ENCODE measurements at regions not wholly inside any gene's neighbourhood (a gene's known extent, or its start where the extent isn't known, plus 50 kb on each side); places are given as distances from the start of the nearest gene placed in this dataset.

- Histone ChIP-seq H2AFZ (no peak overlapping the region), H3K27me3 (ENCODE audit: insufficient read depth, low read depth) (no peaks in the 10 kb centered on the region), H3K79me2 (ENCODE audit: low read depth) (no peaks in the 10 kb centered on the region), H3F3A (ENCODE audit: insufficient read depth, low read depth) (no peaks in the 10 kb centered on the region), H3K4me2 (no peak overlapping the region), H3K27ac (no peak overlapping the region), H3K9me2 (ENCODE audit: insufficient read depth) (no peaks in the 10 kb centered on the region; the same call in 1 of the 2 replicates), H3K36me3 (ENCODE audit: low read depth) (no peaks in the 10 kb centered on the region), H3K4me1 (replicated peaks; ENCODE audit: insufficient read depth) (no peaks in the 10 kb centered on the region), H4K20me1 (ENCODE audit: insufficient read depth) (no peaks in the 10 kb centered on the region), H3K9me3 (ENCODE audit: insufficient read depth, low read depth) (peaks cover 3% of the 10 kb centered on the region; the same call in 1 of the 2 replicates), H3K4me3 (no peak overlapping the region)
- ChIA-PET CTCF (no interaction called here), POLR2A (ENCODE audit: unreplicated experiment) (no interaction called here)
- BruUV-seq (replicated peaks) = no TSS peak
- TF ChIP-seq CTCF (conservative IDR thresholded peaks at IDR 0.05) (no peak), EZH2 (IDR thresholded peaks at IDR 0.05; ENCODE audit: low read depth) (no peak)
- intact Hi-C loops (cut with micrococcal nuclease; ENCODE audit: unreplicated experiment) = no loop called here
- DNase-seq = no peak
Observed at GRCh38 chr7:13312307-13312706, 624.9 kb downstream of the ARL4A start.

DNA sequence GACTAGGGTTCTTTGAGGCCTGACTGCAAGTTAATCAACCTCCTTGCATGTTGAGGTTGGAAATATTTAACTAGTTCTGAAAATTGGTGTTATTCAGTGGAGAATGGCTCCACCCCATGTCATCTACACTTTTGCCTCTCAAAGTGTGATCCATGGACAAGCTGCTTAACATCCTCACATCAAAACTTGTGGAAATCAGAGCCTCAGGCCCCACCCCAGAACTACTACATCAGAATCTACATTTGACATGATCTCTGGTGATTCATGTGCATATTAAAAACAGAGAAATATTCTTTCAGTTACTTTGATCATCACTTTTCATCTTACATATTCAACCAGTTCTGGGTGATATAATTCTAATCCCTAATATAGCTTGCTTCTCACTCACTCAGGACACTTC lies 632.9 kb downstream of the ARL4A start:
- CTCF ChIA-PET = no interaction called here
- no peaks in the 10 kb centered on the region for H3K9me3 ChIP-seq (ENCODE audit: insufficient read depth, low read depth)

DNA sequence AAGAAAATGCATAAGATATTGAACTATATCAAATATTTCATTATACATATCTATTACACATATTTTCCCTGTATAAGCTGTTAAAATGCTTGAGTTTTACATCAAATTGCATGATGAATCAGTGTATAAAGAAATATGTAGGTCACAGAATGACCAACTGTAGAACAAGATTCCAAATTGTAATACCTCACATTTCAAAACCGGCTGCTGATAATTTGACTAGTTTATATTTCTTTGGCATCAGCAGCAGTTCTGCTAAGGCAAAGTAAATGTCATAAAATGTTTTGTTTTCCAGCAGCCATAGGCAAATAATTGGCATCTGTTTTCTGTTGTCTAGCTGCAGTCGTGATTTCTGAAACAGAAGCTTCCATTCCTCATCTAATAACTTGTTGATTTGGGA lies 633.9 kb downstream of the ARL4A start:
- no peak overlapping the region for H3K27ac ChIP-seq
- H3K79me2 ChIP-seq (ENCODE audit: low read depth) = no peaks in the 10 kb centered on the region
- no TSS peak for BruUV-seq (replicated peaks)
- no peak overlapping the region for H3K4me2 ChIP-seq
- ChIA-PET CTCF (no interaction called here), POLR2A (ENCODE audit: unreplicated experiment) (no interaction called here)
- no peaks in the 10 kb centered on the region for H3K4me1 ChIP-seq (replicated peaks; ENCODE audit: insufficient read depth)
- H3K9me2 ChIP-seq (ENCODE audit: insufficient read depth) = no peaks in the 10 kb centered on the region; the same call in 1 of the 2 replicates
- H2AFZ ChIP-seq = no peak overlapping the region
- H3K4me3 ChIP-seq = no peak overlapping the region
- H4K20me1 ChIP-seq (ENCODE audit: insufficient read depth) = no peaks in the 10 kb centered on the region
- H3K27me3 ChIP-seq (ENCODE audit: insufficient read depth, low read depth) = no peaks in the 10 kb centered on the region
- no peaks in the 10 kb centered on the region for H3K9me3 ChIP-seq (ENCODE audit: insufficient read depth, low read depth)
- no peak for TF ChIP-seq CTCF (conservative IDR thresholded peaks at IDR 0.05)
- TF ChIP-seq EZH2 (IDR thresholded peaks at IDR 0.05; ENCODE audit: low read depth) = no peak
- H3F3A ChIP-seq (ENCODE audit: insufficient read depth, low read depth) = no peaks in the 10 kb centered on the region
- no peak for DNase-seq
- no peaks in the 10 kb centered on the region for H3K36me3 ChIP-seq (ENCODE audit: low read depth)
- intact Hi-C loops (cut with micrococcal nuclease; ENCODE audit: unreplicated experiment) = no loop called here

More for the DNA sequence above, 632.9 kb downstream of the ARL4A start:
- Histone ChIP-seq H3K36me3 (ENCODE audit: low read depth) (no peaks in the 10 kb centered on the region), H3K4me1 (replicated peaks; ENCODE audit: insufficient read depth) (no peaks in the 10 kb centered on the region), H3F3A (ENCODE audit: insufficient read depth, low read depth) (no peaks in the 10 kb centered on the region), H3K4me2 (no peak overlapping the region), H4K20me1 (ENCODE audit: insufficient read depth) (no peaks in the 10 kb centered on the region), H3K27me3 (ENCODE audit: insufficient read depth, low read depth) (no peaks in the 10 kb centered on the region), H3K27ac (no peak overlapping the region), H3K4me3 (no peak overlapping the region), H3K9me2 (ENCODE audit: insufficient read depth) (no peaks in the 10 kb centered on the region; the same call in 1 of the 2 replicates), H2AFZ (no peak overlapping the region), H3K79me2 (ENCODE audit: low read depth) (no peaks in the 10 kb centered on the region)
- intact Hi-C loops (cut with micrococcal nuclease; ENCODE audit: unreplicated experiment) = no loop called here
- no peak for DNase-seq
- TF ChIP-seq CTCF (conservative IDR thresholded peaks at IDR 0.05) = no peak
- no peak for TF ChIP-seq EZH2 (IDR thresholded peaks at IDR 0.05; ENCODE audit: low read depth)
- POLR2A ChIA-PET (ENCODE audit: unreplicated experiment) = no interaction called here
- BruUV-seq (replicated peaks) = no TSS peak

All from PC-9 (cell line).